Osteocyte (in vitro differentiated cells): ENCODE measurements at regions not wholly inside any gene's neighbourhood (a gene's known extent, or its start where the extent isn't known, plus 50 kb on each side); places are given as distances from the start of the nearest gene placed in this dataset.

Experiments
- DNase-seq: peaks from one replicate; pipeline ENCODE4 v3.0.0; 2021; ENCODE audit warnings: mixed read lengths; ENCODE audit not compliant: unreplicated experiment; ENCODE audit errors: extremely low spot score
- H3K27ac Mint-ChIP-seq: one replicate; pipeline ENCODE4 v1.8.0; 2021; ENCODE audit warnings: mild to moderate bottlenecking, mixed read lengths; ENCODE audit not compliant: unreplicated experiment
- H3K27me3 Mint-ChIP-seq: one replicate; pipeline ENCODE4 v1.8.0; 2021; ENCODE audit warnings: mixed read lengths; ENCODE audit not compliant: unreplicated experiment
- H3K36me3 Mint-ChIP-seq: one replicate; pipeline ENCODE4 v1.8.0; 2021; ENCODE audit warnings: mixed read lengths; ENCODE audit not compliant: unreplicated experiment
- H3K4me1 Mint-ChIP-seq: one replicate; pipeline ENCODE4 v1.8.0; 2021; ENCODE audit warnings: mixed read lengths; ENCODE audit not compliant: unreplicated experiment
- H3K4me3 Mint-ChIP-seq: one replicate; pipeline ENCODE4 v1.8.0; 2021; ENCODE audit warnings: mild to moderate bottlenecking, moderate library complexity, mixed read lengths; ENCODE audit not compliant: unreplicated experiment
- H3K9me3 Mint-ChIP-seq: one replicate; pipeline ENCODE4 v1.8.0; 2021; ENCODE audit warnings: mixed read lengths; ENCODE audit not compliant: unreplicated experiment
- TF ChIP-seq, protein P1 (sequence below): fragments of 200-600 bp; sonication (generic); IDR thresholded peaks from 2 replicates; pipeline ENCODE4 v1.5.0; 2021; ENCODE audit warnings: antibody characterized with exemption, mild to moderate bottlenecking, moderate library complexity

GRCh38 chr9:81850724-81851123 lies 77.5 kb upstream of the SPATA31D4 start:
- H3K9me3 Mint-ChIP-seq = no peaks in the 10 kb centered on the region
- no peak for DNase-seq
- H3K27ac Mint-ChIP-seq = no peak overlapping the region
- H3K4me1 Mint-ChIP-seq = peaks cover 8% of the 10 kb centered on the region
- no peaks in the 10 kb centered on the region for H3K36me3 Mint-ChIP-seq
- no peak overlapping the region for H3K4me3 Mint-ChIP-seq
- TF ChIP-seq, protein P1, sequence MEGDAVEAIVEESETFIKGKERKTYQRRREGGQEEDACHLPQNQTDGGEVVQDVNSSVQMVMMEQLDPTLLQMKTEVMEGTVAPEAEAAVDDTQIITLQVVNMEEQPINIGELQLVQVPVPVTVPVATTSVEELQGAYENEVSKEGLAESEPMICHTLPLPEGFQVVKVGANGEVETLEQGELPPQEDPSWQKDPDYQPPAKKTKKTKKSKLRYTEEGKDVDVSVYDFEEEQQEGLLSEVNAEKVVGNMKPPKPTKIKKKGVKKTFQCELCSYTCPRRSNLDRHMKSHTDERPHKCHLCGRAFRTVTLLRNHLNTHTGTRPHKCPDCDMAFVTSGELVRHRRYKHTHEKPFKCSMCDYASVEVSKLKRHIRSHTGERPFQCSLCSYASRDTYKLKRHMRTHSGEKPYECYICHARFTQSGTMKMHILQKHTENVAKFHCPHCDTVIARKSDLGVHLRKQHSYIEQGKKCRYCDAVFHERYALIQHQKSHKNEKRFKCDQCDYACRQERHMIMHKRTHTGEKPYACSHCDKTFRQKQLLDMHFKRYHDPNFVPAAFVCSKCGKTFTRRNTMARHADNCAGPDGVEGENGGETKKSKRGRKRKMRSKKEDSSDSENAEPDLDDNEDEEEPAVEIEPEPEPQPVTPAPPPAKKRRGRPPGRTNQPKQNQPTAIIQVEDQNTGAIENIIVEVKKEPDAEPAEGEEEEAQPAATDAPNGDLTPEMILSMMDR = no peak
- no peaks in the 10 kb centered on the region for H3K27me3 Mint-ChIP-seq

DNA sequence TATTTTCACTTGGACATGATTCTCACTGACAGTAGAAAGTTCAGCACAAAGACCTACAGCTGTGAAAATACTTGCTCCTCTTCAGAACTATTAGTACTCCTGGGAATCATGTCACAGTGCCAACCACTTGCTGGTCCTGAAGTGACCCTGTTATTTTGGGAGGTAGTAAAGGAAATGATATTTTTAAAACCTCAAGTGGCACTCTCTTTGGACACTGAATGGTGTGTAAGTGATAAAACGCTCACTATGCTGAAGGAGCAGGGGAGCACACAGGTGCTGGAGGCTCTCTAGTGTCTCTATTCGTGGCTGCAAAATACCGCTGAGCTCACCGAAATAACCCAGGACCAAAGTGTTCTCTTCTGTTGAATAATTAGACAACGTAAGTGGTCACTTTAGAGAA lies 76.9 kb upstream of the SPATA31D4 start:
- H3K36me3 Mint-ChIP-seq = no peaks in the 10 kb centered on the region
- H3K4me1 Mint-ChIP-seq = peaks cover 8% of the 10 kb centered on the region
- TF ChIP-seq, protein P1 = no peak
- no peaks in the 10 kb centered on the region for H3K27me3 Mint-ChIP-seq
- peak overlapping the region; percentile 24 for H3K27ac Mint-ChIP-seq
- H3K4me3 Mint-ChIP-seq = no peak overlapping the region
- H3K9me3 Mint-ChIP-seq = no peaks in the 10 kb centered on the region
- DNase-seq = no peak

DNA sequence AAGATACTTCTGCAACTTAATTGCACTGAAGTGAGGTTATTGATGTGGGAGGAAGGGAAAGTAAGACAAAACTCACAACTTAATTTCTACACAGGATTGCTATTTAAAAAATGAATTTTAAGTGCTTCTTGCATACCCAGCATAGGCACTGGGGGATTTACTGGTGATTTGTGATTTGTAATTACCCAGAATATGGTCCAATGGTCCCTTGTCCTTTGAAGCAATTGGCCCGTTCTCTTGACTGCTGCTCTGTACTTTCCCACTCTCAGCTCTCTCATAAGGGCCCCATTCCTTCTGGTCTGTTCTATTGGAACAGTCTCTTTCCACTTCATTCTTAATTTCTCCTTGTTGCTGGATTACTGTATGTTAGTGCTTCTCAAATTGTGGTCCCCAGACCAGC lies 75.4 kb upstream of the SPATA31D4 start:
- no peaks in the 10 kb centered on the region for H3K9me3 Mint-ChIP-seq
- H3K4me3 Mint-ChIP-seq = no peak overlapping the region
- peaks cover 8% of the 10 kb centered on the region for H3K4me1 Mint-ChIP-seq
- no peak for DNase-seq
- H3K27ac Mint-ChIP-seq = no peak overlapping the region
- no peaks in the 10 kb centered on the region for H3K27me3 Mint-ChIP-seq
- H3K36me3 Mint-ChIP-seq = no peaks in the 10 kb centered on the region
- TF ChIP-seq, protein P1 = no peak

DNA sequence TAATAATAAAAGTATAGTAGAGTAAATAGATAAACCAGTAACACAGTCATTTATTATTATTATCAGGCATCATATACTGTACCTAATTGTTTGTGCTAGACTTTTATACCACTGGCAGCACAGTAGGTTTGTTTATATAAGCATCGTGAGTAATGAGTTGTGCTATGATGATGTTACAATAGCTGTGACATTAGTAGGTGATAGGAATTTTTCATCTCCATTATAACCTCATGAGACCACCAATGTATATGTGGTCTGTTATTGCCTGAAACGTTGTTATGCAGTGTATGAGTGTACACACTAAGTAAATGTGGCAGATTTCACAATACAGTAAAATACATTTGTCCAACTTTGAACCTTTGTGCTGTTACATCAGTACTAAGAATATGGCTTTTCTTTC lies 72.7 kb upstream of the SPATA31D4 start:
- no peak overlapping the region for H3K4me3 Mint-ChIP-seq
- no peak overlapping the region for H3K27ac Mint-ChIP-seq
- H3K27me3 Mint-ChIP-seq = no peaks in the 10 kb centered on the region
- H3K9me3 Mint-ChIP-seq = no peaks in the 10 kb centered on the region
- no peak for DNase-seq
- H3K36me3 Mint-ChIP-seq = no peaks in the 10 kb centered on the region
- TF ChIP-seq, protein P1 = no peak
- H3K4me1 Mint-ChIP-seq = peaks cover 8% of the 10 kb centered on the region

GRCh38 chr9:81858657-81859430 lies 69.4 kb upstream of the SPATA31D4 start:
- H3K4me1 Mint-ChIP-seq = peaks cover 11% of the 10 kb centered on the region
- TF ChIP-seq, protein P1 = no peak
- DNase-seq = no peak
- H3K9me3 Mint-ChIP-seq = no peaks in the 10 kb centered on the region
- H3K36me3 Mint-ChIP-seq = no peaks in the 10 kb centered on the region
- no peak overlapping the region for H3K4me3 Mint-ChIP-seq
- H3K27ac Mint-ChIP-seq = no peak overlapping the region
- H3K27me3 Mint-ChIP-seq = no peaks in the 10 kb centered on the region
